ENCODE measurements at regions not wholly inside any gene's neighbourhood (a gene's known extent, or its start where the extent isn't known, plus 50 kb on each side); places are given as distances from the start of the nearest gene placed in this dataset.

- Histone ChIP-seq H3K27ac (ENCODE audit: low read depth in 1 of 2, low read length in 1 of 2) (no peak overlapping the region), H3K4me3 (no peak overlapping the region), H3K9me3 (ENCODE audit: control insufficient read depth in 4 of 4, insufficient read depth in 3 of 4, low read length in 3 of 4) (peaks cover 0 to 14% (median 6%) of the 10 kb centered on the region in 4 donors), H3K36me3 (ENCODE audit: control insufficient read depth in 4 of 4, insufficient read depth in 4 of 4, low read length in 4 of 4) (no peaks in the 10 kb centered on the region), H3K9ac (ENCODE audit: insufficient read depth in 1 of 2, low read length in 2 of 2) (no peak overlapping the region), H3K27me3 (ENCODE audit: control insufficient read depth in 3 of 3, insufficient read depth in 3 of 3, low read length in 2 of 3) (no peaks in the 10 kb centered on the region), H3K4me1 (ENCODE audit: control insufficient read depth in 5 of 5, insufficient read depth in 5 of 5, low read length in 5 of 5) (no peaks in the 10 kb centered on the region)
- TF ChIP-seq CTCF (IDR thresholded peaks at IDR 0.05; ENCODE audit: control extremely low read depth, extremely low read depth), result no peak
- DNase-seq, result peak in 1 of 3 donors; percentile 1
- ATAC-seq (ENCODE audit: insufficient read depth, low FRiP score), result no peak
Measured at GRCh38 chr5:44983006-44983405, 174.3 kb downstream of the MRPS30 start.

GRCh38 chr5:44987026-44987425 lies 178.3 kb downstream of the MRPS30 start:
- TF ChIP-seq CTCF (IDR thresholded peaks at IDR 0.05; ENCODE audit: control extremely low read depth, extremely low read depth), result no peak
- Histone ChIP-seq H3K27me3 (ENCODE audit: control insufficient read depth in 3 of 3, insufficient read depth in 3 of 3, low read length in 2 of 3) (no peaks in the 10 kb centered on the region), H3K9me3 (ENCODE audit: control insufficient read depth in 4 of 4, insufficient read depth in 3 of 4, low read length in 3 of 4) (peaks cover 0 to 25% (median 9%) of the 10 kb centered on the region in 4 donors), H3K36me3 (ENCODE audit: control insufficient read depth in 4 of 4, insufficient read depth in 4 of 4, low read length in 4 of 4) (no peaks in the 10 kb centered on the region), H3K4me3 (no peak overlapping the region), H3K27ac (ENCODE audit: low read depth in 1 of 2, low read length in 1 of 2) (no peak overlapping the region), H3K4me1 (ENCODE audit: control insufficient read depth in 5 of 5, insufficient read depth in 5 of 5, low read length in 5 of 5) (no peaks in the 10 kb centered on the region), H3K9ac (ENCODE audit: insufficient read depth in 1 of 2, low read length in 2 of 2) (no peak overlapping the region)
- DNase-seq (no peak), ATAC-seq (ENCODE audit: insufficient read depth, low FRiP score) (no peak)

- no peaks in the 10 kb centered on the region for H3K27me3 ChIP-seq (ENCODE audit: control insufficient read depth in 3 of 3, insufficient read depth in 3 of 3, low read length in 2 of 3)
- WGBS, 2 donors, result 77 to 81% methylated on average over 2 of the region's 2 CpGs
- no peak for ATAC-seq (ENCODE audit: insufficient read depth, low FRiP score)
Measured at GRCh38 chr5:44991693-44992092, 182.9 kb downstream of the MRPS30 start.

More at GRCh38 chr5:44991693-44992092, 182.9 kb downstream of the MRPS30 start:
- TF ChIP-seq CTCF (IDR thresholded peaks at IDR 0.05; ENCODE audit: control extremely low read depth, extremely low read depth), result no peak
- H3K4me1 ChIP-seq (ENCODE audit: control insufficient read depth in 5 of 5, insufficient read depth in 5 of 5, low read length in 5 of 5), result no peaks in the 10 kb centered on the region
- no peak overlapping the region for H3K4me3 ChIP-seq
- DNase-seq, result no peak
- no peak overlapping the region for H3K9ac ChIP-seq (ENCODE audit: insufficient read depth in 1 of 2, low read length in 2 of 2)
- H3K36me3 ChIP-seq (ENCODE audit: control insufficient read depth in 4 of 4, insufficient read depth in 4 of 4, low read length in 4 of 4), result no peaks in the 10 kb centered on the region
- H3K27ac ChIP-seq (ENCODE audit: low read depth in 1 of 2, low read length in 1 of 2), result no peak overlapping the region
- peaks cover 0 to 15% (median 3%) of the 10 kb centered on the region in 4 donors for H3K9me3 ChIP-seq (ENCODE audit: control insufficient read depth in 4 of 4, insufficient read depth in 3 of 4, low read length in 3 of 4)

All from lung (tissue), 11 donors.